HG03439 (cell line): ENCODE measurements at regions not wholly inside any gene's neighbourhood (a gene's known extent, or its start where the extent isn't known, plus 50 kb on each side); places are given as distances from the start of the nearest gene placed in this dataset.
"Not testable (repeated sequence)": the region's sequence is repeated elsewhere in the genome, so short reads cannot be mapped to it uniquely, and the experiment has no call there.

ENCODE experiments used
- ATAC-seq: cut with Tn5 transposase; IDR thresholded peaks from one replicate; pipeline ENCODE4 v1.9.1; 2021; ENCODE audit warnings: mild to moderate bottlenecking, moderate library complexity; ENCODE audit not compliant: unreplicated experiment

DNA sequence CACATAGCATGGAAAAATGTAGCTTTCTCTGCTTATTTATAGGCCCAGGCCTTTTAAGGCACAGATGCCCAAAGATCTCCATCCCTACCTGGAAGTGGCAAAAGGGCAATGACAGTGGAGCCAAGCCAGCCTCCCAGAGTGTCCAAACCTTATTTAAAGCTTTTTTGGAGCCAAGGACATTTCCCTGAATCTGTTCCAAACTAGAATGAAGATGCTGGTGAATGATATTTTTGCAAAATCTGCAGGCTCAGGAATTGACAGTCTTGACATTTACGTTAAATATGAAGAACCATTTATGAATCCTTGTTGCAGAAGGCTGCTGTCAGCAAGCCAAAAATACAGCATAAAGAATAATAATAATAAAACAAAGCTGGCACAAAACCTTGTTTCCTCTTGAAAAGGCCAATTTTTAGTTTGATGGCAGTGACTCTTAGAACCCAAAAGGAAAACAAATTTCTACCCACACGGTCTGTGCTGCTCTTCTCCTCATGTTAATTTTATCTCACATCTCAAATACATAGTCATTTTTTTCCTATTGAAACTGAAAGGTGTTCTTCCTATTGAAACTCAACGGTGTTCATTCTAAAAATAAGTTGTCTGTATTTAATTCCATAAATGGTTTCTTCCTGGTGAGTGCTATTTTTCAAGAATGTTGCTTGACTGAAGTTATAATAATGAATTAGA lies 206.3 kb upstream of the TBL1X start:
- no peak for ATAC-seq

DNA sequence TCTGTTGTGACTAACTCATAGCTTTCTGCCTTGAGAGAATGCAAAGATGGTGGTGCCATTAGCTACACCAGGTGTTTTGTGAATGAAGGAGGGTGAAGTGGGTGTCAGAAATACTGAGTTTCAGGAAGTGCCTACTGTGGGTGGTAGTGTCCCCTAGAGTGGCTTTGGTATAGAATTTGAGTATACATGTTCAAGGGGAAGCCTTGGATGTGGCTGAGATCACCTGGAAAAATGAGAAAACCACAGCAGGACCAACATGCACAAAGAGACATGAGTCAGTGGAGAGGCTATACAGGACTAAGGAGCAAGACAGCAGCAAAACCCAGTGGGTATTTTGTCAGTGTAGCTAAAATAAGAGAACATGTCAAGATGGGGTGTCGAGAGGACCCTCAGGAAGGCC lies 204.3 kb upstream of the TBL1X start:
- no peak for ATAC-seq

DNA sequence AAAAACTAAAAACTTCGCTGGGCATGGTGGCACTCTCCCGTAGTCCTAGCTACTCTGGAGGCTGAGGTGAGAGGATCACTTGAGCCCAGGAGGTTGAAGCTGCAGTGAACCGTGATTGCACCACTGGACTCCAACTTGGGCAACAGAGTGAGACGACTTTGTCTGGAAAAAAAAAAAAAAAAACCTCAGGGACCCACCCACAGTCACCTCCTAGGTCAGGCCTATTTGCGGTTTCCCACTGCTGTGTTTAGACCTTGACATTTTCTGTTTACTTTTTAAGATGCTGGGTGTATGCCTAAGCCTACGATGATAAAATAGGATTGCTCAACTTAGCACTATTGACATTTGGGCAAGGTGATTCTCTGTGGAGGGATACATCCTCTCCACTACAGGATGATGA lies 197.4 kb upstream of the TBL1X start:
- no peak for ATAC-seq

DNA sequence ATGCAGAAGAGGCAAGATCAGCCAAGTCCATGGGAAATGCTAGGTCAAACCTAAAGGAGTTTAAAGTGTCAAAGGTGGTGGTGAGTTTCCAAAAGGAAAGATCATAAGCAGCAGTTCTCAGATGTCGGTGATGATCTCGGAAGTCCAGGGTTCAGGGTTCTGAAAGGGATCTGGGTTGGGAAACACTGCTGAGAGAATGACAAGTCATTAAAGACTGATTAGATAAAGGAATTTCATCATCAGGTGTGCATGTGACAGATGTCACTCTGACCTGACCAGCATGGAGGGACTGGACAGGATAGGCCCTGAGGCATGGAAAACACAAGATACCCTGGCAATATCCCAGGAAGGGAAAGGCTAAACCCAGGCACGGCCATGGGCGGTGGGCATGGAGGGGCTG lies 195.7 kb upstream of the TBL1X start:
- no peak for ATAC-seq

DNA sequence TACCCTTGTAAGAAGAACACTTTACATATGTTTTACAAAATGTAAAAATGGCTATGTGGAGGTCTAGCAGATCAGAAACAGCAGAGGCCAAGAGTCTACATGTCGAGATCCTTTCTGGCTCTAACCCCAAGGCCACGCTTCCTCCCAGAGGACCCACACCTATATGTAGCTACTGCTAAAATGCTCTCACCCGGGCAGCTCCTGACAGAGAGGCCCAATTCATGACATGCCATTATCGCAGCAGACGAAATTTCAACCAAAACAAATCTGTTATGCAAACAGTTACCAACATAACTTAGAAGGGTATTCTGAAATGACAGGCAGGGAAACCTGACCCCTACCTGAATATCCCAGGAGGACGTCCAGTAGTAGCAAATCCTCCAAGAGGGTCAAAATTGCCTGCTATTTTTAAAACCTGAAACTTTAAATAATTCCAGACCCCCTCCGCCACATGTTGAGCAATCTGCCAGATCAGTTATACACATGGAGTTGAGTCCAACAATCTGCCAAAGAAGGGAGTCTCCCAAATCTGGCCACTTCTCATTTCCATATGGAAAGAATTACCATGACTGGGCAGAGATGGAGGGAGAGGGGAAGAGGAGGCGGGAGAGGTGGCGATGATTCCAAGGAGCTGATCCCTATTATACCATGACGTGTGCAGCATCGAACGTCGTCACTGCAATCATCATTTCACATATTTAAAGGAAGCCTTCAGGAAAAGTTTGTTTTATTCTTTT lies 192.9 kb upstream of the TBL1X start:
- ATAC-seq, result no peak

DNA sequence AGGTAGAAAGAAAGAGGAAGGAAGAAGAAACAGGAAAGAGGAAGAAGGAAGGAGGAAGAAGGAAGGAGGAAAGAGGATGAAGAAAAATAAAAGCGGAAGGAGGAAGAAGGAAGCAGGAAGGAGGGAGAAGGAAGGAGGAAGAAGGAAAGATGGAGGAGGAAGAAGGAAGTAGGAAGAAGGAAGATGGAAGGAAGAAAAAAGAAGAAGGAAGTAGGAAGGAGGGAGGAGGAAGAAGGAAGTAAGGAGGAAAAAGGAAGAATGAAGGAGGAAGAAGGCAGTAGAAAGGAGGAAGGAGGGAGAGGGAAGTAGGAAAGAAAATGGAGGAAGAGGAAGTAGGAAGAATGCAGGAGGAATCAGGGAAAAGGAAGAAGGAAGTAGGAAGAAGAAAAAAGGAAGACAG lies 191.1 kb upstream of the TBL1X start:
- ATAC-seq, result no peak

DNA sequence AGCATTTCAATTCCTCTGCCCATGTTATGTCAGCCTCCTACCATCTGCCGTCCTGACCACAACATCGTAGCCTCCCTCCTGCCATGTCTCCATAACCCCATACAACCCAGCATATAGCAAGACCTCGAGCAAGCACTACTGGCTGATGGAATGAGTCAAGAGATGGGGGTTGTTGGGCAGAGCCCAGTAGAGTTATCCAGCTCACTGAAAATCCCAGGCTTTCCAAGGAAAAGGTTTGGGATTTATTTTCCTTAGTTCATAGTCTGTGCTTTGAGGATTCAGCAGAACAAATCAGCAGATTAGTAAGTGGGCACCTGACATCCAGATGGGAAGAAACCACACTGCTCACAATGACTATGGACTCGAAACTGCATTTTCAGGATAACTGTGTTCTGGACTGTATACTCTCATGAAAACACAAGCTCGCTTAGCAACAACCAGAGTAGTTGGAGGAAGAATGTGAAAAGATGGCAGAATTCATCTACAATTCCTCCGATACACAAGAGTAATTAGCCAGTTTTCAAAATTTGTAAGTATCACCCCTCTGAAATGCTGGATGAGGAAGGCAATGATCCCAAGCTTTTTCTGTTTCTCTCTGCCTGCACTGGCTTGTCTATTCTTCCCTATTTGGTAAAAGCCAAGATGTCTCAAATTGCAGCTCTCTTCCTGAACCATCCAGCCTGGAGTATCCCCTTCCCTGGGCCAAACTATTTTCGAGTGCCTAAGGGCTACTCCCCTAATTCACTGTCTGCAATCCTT lies 186.2 kb upstream of the TBL1X start:
- ATAC-seq, result no peak

DNA sequence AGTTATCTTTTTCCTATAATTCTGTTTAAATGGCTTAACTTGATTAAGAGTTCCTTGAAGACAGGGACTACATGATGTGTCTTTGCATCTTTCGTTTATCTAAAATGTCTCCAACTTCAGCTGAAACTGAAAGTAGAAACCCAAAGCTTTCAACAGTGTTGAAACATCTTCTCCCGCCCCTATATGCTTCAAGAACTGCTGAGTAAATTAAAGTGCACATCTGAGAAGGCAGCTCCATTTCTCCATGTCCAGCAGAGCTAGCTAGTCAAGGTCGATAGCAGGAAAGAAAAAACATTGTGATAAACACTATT lies 185.7 kb upstream of the TBL1X start:
- ATAC-seq, result no peak

DNA sequence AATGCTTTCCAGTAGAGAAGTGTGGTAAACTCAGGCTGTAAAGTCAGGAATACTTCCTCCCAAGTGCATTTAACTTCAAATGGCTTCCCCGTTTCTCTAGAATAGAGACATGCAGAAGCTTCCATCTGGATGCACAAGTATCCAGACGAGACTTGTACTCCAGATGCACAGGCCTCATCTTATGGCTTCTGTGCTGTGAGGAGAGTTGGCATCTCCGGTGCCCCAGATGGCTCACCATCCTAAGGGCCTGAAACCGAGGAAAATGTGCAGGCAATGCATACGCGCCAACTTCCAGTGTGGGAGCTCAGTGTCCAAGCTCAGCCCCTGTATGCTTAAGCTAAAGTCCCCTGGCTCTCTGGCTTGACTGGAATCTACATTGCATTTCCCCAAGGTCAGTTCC lies 184.0 kb upstream of the TBL1X start:
- no peak for ATAC-seq

DNA sequence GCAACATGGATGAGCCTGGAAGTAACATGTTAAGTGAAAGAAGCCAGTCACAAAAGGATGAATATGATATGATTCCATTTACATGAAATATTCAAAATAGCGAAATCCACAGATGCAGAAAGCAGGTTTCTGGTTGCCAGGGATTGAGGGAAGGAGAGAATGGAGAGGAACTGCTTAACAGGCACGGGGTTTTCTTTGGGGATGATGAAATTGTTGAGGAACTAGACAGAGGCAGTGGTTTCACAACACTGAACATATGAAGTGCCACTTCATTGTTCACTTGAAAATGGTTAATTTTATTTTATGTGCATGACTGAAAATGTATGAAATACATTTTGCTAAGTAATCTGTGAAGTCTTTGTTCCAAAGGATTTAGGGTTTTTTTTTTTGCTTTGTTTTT lies 182.5 kb upstream of the TBL1X start:
- no peak for ATAC-seq

DNA sequence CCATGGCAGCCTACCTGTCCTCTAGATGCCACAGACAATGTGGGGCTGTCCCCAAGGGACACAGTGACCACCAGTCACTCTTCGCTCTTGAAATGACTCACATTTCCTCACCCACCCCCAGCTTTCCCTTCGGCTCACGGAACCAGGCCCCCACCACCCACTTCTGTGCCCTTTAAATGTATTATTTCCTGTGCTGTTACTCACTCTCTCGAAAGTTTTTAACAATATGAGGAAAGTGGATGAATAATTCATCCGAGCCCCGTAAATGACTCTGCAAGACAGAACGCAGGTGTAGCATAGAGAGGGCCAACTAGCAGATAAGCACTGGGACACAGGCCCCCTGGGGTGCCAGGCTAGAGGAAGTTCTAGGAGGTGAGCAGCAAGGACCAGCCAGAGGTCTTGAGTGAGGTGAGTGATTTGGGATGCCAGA lies 179.5 kb upstream of the TBL1X start:
- no peak for ATAC-seq

DNA sequence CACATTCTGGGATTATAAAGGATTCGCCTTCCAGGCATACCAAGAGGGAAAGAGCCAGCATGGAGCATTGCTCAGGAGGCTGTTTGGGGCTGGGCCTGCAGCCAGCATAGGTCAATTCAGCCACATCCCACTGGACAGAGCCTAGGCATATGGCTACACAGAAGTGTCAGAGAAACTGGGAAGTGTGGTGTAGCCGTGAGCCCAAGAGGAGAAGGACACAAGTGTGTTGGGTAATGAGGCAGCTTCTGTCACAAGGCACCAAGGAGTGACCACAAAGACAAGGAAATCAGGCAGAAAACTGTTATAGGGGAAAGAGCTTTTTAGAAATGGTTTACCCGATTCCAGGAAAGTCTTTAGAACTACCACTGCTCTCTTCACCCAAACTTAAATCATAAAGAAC lies 178.6 kb upstream of the TBL1X start:
- no peak for ATAC-seq

DNA sequence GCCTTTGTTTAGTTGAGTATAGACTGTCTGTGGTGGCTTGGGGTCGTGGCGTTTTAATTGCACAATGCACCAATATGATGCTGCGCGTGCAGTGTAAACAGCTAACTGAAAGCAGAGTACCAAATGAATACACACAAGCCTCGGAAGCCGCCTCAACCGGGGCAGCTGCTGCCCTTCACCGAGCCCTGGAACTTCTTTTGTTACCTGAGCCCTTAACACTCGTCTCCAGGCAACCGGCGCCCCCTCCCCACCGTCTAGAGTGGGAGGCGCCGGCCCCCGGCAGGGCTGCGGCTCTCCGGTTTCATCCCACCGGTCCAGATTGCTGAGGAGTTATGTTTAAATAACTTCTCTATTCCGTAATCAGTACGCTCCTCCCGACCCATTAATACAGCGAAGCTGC lies 173.2 kb upstream of the TBL1X start:
- no peak for ATAC-seq

DNA sequence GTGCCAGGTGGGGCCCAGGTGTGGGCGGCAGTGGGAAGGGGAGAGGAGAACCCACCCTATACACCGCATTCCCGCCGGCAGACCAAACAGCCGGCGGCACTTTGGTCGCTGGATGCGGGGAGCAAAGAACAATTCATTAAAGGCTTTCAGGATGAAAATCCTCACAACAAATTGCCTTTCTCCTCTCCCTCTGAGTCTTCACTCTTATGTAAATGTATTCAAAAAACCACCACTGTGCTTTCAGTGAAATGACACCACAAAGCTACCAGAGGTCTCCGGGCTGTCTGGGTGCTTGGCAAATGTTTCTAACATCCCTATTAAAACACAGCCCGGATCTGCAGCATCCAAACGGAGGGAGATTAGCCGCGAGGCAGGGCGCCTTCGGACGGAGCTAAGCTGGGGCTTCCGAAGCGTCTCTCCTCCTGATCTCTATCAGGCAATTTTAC lies 171.8 kb upstream of the TBL1X start:
- ATAC-seq, result no peak

DNA sequence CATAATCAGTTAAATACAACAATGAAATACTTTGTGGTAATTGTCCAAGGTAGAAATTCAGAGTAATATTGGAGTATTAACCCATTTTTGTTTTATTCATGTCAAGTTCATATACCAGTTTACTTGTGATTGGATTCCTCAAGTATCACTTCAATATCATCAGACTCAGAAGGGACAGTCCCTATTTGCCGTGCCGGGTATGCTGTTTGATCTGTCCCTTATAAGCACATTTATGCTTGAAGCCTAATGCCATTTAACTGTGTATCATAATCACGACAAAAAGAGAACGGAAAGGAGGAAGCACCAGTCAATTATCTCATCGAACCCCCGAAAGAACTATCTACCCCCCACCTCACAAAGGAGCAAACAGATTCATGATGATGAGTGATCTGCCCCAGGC lies 171.0 kb upstream of the TBL1X start:
- no peak for ATAC-seq

DNA sequence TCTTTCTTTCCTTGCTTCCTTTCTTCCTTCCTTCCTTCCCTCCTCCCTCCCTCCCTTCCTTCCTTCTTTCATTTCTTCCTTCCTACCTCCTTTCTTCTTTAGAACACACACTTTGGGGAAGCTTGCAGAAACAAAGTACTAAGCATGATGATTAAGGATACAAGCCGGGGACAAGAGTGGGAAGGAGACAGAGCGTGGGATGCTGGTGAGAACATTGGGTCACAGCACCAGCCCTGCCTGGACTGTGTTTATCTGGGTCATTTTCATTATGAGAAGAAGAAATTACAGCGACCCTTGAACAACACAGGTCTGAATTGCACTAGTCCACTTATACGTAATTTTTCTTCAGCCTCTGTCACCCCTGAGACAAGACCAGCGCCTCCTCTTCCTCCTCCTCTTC lies 169.3 kb upstream of the TBL1X start:
- no peak for ATAC-seq

DNA sequence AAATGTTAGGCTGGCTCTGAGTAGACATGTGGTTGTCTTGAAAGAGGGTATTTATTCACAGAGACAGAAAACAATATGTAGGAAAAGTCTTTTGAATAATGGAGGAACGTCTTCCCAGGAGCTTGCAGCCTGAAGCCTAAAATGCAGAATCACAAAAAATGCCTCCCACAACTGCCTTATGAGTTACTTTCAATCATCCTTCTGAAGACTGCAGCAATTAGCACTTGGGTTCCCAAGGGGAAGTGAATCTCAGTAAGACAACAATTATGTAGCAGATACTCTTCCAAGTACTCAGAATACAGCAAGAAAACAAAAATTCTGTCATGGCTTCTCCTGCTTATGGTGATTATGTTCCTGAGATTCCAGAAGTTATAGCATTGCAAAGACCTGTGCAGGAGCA lies 166.6 kb upstream of the TBL1X start:
- ATAC-seq, result no peak

DNA sequence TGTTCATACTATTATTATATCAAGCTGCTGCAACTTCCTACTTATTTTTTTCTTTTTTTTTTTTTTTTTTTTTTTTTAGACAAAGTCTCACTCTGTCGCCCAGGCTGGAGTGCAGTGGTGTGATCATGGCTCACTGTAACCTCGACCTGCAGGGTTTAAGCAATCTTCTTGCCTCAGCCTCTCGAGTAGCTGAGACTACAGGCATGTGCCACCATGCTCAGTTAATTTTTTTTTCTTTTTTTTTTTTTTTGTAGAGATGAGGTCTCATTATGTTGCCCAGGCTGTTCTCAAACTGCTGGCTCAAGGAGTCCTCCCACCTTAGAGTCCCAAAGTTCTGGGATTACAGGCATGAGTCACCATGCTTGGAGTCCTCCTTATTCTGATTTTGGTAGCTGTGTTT lies 165.2 kb upstream of the TBL1X start:
- ATAC-seq, result not testable (repeated sequence)

DNA sequence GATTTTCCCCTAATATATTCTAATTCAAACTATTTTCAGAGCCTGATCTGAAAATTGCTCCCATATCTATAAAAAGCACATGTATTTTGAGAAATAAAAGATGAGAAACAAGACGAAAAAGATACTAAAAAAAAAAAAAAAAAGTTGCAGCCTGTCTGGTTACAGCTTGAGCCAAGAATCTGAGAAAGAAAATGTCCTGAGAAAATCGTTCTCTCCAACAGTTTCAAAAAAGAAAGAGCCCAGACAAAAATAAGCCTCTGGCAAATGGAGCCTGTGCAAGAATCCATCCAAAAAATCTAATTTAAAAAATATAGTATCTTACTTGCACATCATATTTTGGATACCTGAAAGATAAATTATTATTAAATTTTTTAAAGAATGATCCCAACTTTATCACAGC lies 163.0 kb upstream of the TBL1X start:
- no peak for ATAC-seq

DNA sequence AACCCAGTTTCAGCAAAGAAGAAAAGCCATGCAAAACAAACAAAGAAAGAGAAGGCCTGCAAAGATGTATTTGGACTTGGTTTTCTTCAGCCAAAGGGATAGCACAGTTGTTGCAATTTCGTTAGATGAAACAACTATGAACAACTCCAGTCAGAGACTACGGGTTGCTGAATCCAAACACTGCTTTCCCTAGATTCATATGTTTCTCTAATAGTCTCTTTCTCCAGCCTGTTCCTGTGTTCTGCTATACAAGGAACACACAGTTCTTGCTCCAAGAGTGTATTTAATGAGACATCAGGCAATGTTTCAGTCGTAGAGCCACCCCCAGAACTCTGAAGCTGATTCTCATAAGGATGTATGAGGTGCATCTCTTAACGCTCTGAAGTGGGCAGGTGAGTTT lies 162.5 kb upstream of the TBL1X start:
- no peak for ATAC-seq

DNA sequence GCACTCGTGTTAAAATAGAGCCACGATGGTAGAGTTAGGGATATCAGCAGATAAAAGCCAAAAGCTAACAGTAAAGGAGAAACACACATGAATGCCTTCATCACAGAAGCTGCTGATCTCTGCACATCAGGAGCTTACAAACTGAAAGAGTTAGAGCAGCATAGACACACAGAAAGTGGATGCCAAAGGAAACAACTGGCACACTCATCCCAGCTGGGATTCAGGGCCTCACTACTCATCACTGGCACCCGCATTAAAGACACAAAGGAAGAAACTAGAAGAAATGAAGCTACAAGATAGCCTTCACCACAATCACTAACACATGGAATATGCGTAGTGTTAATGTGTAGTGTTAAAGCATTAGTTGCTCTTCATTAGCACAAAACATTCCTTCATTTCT lies 156.4 kb upstream of the TBL1X start:
- no peak for ATAC-seq

DNA sequence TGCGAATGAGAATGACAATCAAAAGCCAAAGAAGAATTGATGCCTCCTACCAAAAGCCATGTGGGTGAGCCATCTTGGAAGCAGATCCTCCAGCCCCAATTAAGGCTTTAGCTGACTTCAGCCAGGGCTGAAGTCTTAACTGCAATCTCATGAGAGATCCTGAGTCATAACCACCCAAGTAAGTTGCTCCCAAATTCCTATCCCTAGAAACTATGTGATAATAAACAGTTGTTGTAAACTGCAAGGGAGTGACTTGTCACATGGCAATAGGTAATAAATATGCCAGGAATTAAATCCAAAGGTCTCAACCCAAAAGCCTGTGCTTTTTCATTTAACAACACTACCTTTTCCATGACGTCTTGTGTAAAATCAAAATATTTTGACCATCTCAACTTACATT lies 154.2 kb upstream of the TBL1X start:
- ATAC-seq, result no peak
